ENCODE measurements at regions not wholly inside any gene's neighbourhood (a gene's known extent, or its start where the extent isn't known, plus 50 kb on each side); places are given as distances from the start of the nearest gene placed in this dataset.

- Histone ChIP-seq H3K27me3 (replicated peaks; ENCODE audit: insufficient read depth, low read depth, low read length, poor library complexity) (peaks cover 29% of the 10 kb centered on the region), H3K36me3 (ENCODE audit: insufficient read depth, low read length, poor library complexity, severe bottlenecking) (no peaks in the 10 kb centered on the region), H3K27ac (ENCODE audit: low read depth, low read length, poor library complexity, severe bottlenecking) (no peak overlapping the region), H3K4me1 (ENCODE audit: insufficient read depth, low read length, poor library complexity, severe bottlenecking) (no peaks in the 10 kb centered on the region), H3K4me3 (ENCODE audit: low read depth, low read length, poor library complexity, severe bottlenecking) (no peak overlapping the region), H3K9me3 (ENCODE audit: low read depth, low read length, poor library complexity, severe bottlenecking) (no peaks in the 10 kb centered on the region)
- POLR2A ChIA-PET (ENCODE audit: low non-redundant PET): no interaction called here
- BruUV-seq (replicated peaks): no TSS peak
- intact Hi-C loops (cut with micrococcal nuclease; ENCODE audit: unreplicated experiment): no loop called here
- DNase-seq (ENCODE audit: low spot score): peak; percentile 83
- TF ChIP-seq CTCF (conservative IDR thresholded peaks at IDR 0.05; ENCODE audit: low read depth, low read length) (peak; percentile 70), EZH2 (IDR thresholded peaks at IDR 0.05; ENCODE audit: borderline replicate concordance, low read depth, low read length, poor library complexity, severe bottlenecking) (no peak)
- CTCF ChIA-PET: interaction anchor here (0.8 to 1.0 kb wide), 2 partner anchors 64 to 66 kb away, joined by 3 to 4 read pairs; no protein-coding TSS in a partner anchor
These were observed 61.8 kb upstream of the GPR45 start for GRCh38 chr2:105179469-105180372.

- no peak overlapping the region for H3K4me3 ChIP-seq (ENCODE audit: low read depth, low read length, poor library complexity, severe bottlenecking)
- ChIA-PET POLR2A (ENCODE audit: low non-redundant PET) (no interaction called here), CTCF (interaction anchor here (0.6 to 1.0 kb wide), 2 partner anchors 67 to 121 kb away, joined by 3 read pairs; no protein-coding TSS in a partner anchor)
- TF ChIP-seq CTCF (conservative IDR thresholded peaks at IDR 0.05; ENCODE audit: low read depth, low read length) (no peak), EZH2 (IDR thresholded peaks at IDR 0.05; ENCODE audit: borderline replicate concordance, low read depth, low read length, poor library complexity, severe bottlenecking) (no peak)
- BruUV-seq (replicated peaks): no TSS peak
- peaks cover 24% of the 10 kb centered on the region for H3K27me3 ChIP-seq (replicated peaks; ENCODE audit: insufficient read depth, low read depth, low read length, poor library complexity)
- no peaks in the 10 kb centered on the region for H3K4me1 ChIP-seq (ENCODE audit: insufficient read depth, low read length, poor library complexity, severe bottlenecking)
- no peak overlapping the region for H3K27ac ChIP-seq (ENCODE audit: low read depth, low read length, poor library complexity, severe bottlenecking)
- no peaks in the 10 kb centered on the region for H3K9me3 ChIP-seq (ENCODE audit: low read depth, low read length, poor library complexity, severe bottlenecking)
- no peak for DNase-seq (ENCODE audit: low spot score)
- no peaks in the 10 kb centered on the region for H3K36me3 ChIP-seq (ENCODE audit: insufficient read depth, low read length, poor library complexity, severe bottlenecking)
- intact Hi-C loops (cut with micrococcal nuclease; ENCODE audit: unreplicated experiment): no loop called here
These were observed 61.0 kb upstream of the GPR45 start for GRCh38 chr2:105180491-105180972.

DNA sequence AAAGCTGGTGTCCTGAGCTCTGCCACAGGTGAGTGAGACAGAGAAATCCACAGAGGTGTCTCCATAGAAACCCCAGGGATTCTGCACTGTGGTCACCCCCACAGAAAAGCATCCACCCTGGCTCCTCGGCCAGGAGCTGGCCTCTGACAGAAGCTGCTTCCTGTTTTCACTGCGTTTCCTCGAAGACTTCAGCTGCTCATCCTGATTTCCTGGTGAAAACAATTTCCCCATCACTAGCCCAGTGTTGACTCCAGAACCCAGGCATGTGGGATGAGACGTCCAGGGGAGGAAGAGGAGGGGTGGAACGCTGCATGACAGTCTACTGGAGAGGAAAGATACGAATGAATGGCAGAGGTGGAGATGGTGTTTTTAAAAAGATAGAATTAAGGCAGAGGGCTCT, 60.3 kb upstream of the GPR45 start:
- no peak for DNase-seq (ENCODE audit: low spot score)
- POLR2A ChIA-PET (ENCODE audit: low non-redundant PET): no interaction called here
- TF ChIP-seq EZH2 (IDR thresholded peaks at IDR 0.05; ENCODE audit: borderline replicate concordance, low read depth, low read length, poor library complexity, severe bottlenecking) (no peak), CTCF (conservative IDR thresholded peaks at IDR 0.05; ENCODE audit: low read depth, low read length) (no peak)
- CTCF ChIA-PET: no interaction called here
- Histone ChIP-seq H3K27ac (ENCODE audit: low read depth, low read length, poor library complexity, severe bottlenecking) (no peak overlapping the region), H3K36me3 (ENCODE audit: insufficient read depth, low read length, poor library complexity, severe bottlenecking) (no peaks in the 10 kb centered on the region), H3K9me3 (ENCODE audit: low read depth, low read length, poor library complexity, severe bottlenecking) (no peaks in the 10 kb centered on the region), H3K27me3 (replicated peaks; ENCODE audit: insufficient read depth, low read depth, low read length, poor library complexity) (peaks cover 17% of the 10 kb centered on the region), H3K4me1 (ENCODE audit: insufficient read depth, low read length, poor library complexity, severe bottlenecking) (no peaks in the 10 kb centered on the region), H3K4me3 (ENCODE audit: low read depth, low read length, poor library complexity, severe bottlenecking) (no peak overlapping the region)
- intact Hi-C loops (cut with micrococcal nuclease; ENCODE audit: unreplicated experiment): no loop called here
- BruUV-seq (replicated peaks): no TSS peak
